SK-N-MC (cell line): ENCODE measurements at regions not wholly inside any gene's neighbourhood (a gene's known extent, or its start where the extent isn't known, plus 50 kb on each side); places are given as distances from the start of the nearest gene placed in this dataset.
A peak's percentile ranks its signal among the peaks of the same experiment; 100 is the strongest.

Experiments used
- DNase-seq: peaks from one replicate; pipeline ENCODE4 v3.0.0-alpha.2; 2011; ENCODE audit warnings: low read depth, low spot score
- H3K27ac ChIP-seq: fragments of 200-600 bp; sonication (generic); 2 replicates; pipeline ENCODE4 v1.5.1; 2016; ENCODE audit warnings: mixed run types
- H3K36me3 ChIP-seq: fragments of 200-600 bp; sonication (generic); 2 replicates; pipeline ENCODE4 v1.6.1; 2017; ENCODE audit warnings: antibody characterized with exemption, low read length, mixed read lengths; ENCODE audit not compliant: insufficient read depth
- H3K4me3 ChIP-seq: fragments of 200-600 bp; sonication (generic); 2 replicates; pipeline ENCODE4 v1.5.1; 2016
- H3K9ac ChIP-seq: fragments of 200-600 bp; sonication (generic); 2 replicates; pipeline ENCODE4 v1.8.0; 2017; ENCODE audit warnings: mixed run types, mixed read lengths; ENCODE audit not compliant: insufficient read length
- H3K9me3 ChIP-seq: fragments of 200-600 bp; sonication (generic); 2 replicates; pipeline ENCODE4 v1.6.1; 2017; ENCODE audit warnings: low read depth, mild to moderate bottlenecking, antibody characterized with exemption, low read length, moderate library complexity, mixed read lengths
- EZH2 ChIP-seq: fragments of 200-600 bp; sonication (generic); IDR thresholded peaks from one replicate; pipeline ENCODE4 v1.6.1; 2017; ENCODE audit warnings: antibody characterized with exemption
- FOXP2 ChIP-seq: optimal IDR thresholded peaks from 2 replicates; pipeline ENCODE3; 2011; ENCODE audit warnings: mild to moderate bottlenecking, moderate library complexity; ENCODE audit not compliant: insufficient read depth; ENCODE audit errors: extremely low read length, control extremely low read depth
- POLR2AphosphoS5 ChIP-seq: IDR thresholded peaks from 2 replicates; pipeline ENCODE4 v1.6.1; 2012; ENCODE audit warnings: mild to moderate bottlenecking, low read depth, low read length, borderline replicate concordance

DNA sequence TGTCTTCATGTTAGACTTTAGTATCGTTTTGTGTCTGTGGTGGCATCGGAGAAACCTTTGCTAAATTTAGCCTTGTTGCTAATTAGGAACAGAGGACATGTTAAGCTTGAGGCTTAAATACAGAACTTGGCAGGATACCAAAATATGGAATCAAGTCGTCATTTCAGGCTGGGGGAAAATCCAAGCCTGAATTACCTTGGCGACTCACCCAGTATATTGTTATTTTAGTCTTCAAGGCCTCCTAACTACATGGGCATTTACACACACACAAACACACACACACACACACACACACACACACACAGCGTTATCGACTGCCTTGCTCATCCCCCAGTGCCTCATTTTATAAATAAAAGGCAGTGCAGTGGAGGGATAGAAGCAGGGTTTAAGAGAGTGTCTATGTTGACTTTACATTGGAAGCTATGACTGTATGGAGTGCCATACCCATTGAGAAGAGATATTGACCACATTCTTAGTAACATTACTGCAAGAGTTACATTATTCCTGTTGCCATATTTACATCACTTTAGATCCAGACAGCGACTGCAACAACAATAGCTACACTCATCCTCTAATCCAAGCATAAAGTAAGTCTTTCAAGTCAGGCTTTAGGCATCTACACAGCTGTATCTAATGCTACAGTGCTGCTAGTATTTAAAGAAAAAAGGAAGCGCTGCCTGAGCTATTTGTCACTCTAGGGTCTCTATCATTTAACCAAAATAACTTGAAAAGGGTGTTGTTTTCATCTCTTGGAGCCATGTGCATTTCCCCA lies 210.8 kb upstream of the SEMA6D start:
- Histone ChIP-seq H3K9ac (peak overlapping the region; percentile 16), H3K9me3 (no peaks in the 10 kb centered on the region), H3K27ac (peak overlapping the region; percentile 70)

DNA sequence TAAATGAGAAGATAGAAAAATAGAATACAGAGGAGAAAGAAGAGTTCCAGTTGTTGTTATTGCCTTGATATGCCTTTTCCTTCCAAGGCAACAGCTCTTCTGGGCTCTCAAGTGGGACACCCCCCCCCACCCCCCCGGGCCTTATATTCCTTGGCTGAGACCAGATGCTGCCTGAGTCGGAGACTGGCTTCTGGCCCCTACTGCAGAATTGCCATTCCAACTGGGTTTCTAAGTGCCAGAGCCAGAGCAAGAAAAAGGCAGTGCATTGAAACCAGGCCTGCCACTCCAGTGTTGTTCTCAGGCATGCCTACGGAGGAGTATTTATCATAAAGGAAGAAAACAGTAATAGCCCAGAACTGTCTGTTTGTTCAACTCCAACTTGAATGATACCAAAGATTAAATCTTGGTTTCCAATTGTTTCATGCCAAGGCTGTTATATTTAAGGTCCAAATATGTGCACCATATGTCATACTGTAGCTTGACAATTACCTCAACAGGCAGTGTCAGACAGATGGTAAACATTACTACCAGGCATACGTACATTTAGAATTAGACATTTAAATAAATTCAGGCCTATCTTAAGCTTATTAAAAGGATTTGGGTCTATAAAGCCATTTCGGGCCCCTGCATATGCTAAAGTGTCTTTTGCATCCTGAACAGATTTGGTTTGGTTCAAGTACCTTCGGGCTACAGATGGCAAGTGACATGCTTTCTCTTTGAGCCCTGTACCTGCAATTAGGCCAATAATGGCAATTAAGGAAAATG lies 209.9 kb upstream of the SEMA6D start:
- DNase-seq, result no peak
- Histone ChIP-seq H3K4me3 (no peak overlapping the region), H3K27ac (peak overlapping the region; percentile 70; the same call in 1 of the 2 replicates), H3K36me3 (no peaks in the 10 kb centered on the region), H3K9ac (no peak overlapping the region), H3K9me3 (no peaks in the 10 kb centered on the region)
- TF ChIP-seq FOXP2 (no peak), EZH2 (no peak), POLR2AphosphoS5 (no peak)

More for the DNA sequence above, 210.8 kb upstream of the SEMA6D start:
- H3K36me3 ChIP-seq, result no peaks in the 10 kb centered on the region
- peak; percentile 40 for DNase-seq
- peak overlapping the region; percentile 58 for H3K4me3 ChIP-seq
- TF ChIP-seq FOXP2 (no peak), POLR2AphosphoS5 (no peak), EZH2 (no peak)

DNA sequence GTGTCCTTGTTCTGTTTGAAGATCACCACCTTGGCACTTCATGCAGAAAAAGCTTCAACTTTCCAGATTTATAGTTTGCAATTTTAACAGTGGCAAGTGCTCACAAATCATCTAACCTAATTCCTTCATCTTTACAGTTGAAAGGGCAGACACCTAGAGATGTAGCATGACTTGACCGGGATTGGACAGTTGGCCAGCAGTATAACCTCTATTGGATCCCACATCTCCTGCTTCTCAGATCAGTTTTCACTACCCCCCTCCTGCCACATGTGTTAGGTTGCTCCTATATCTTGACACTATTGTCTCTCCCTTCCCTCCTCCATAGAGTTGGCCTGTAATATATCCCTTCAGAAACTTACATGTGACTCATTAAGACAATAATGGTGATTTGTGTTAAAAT lies 206.0 kb upstream of the SEMA6D start:
- H3K4me3 ChIP-seq, result no peak overlapping the region
- H3K27ac ChIP-seq, result no peak overlapping the region
- no peak for DNase-seq
- TF ChIP-seq FOXP2 (no peak), EZH2 (no peak), POLR2AphosphoS5 (no peak)
- no peaks in the 10 kb centered on the region for H3K9me3 ChIP-seq
- H3K9ac ChIP-seq, result no peak overlapping the region
- no peaks in the 10 kb centered on the region for H3K36me3 ChIP-seq

DNA sequence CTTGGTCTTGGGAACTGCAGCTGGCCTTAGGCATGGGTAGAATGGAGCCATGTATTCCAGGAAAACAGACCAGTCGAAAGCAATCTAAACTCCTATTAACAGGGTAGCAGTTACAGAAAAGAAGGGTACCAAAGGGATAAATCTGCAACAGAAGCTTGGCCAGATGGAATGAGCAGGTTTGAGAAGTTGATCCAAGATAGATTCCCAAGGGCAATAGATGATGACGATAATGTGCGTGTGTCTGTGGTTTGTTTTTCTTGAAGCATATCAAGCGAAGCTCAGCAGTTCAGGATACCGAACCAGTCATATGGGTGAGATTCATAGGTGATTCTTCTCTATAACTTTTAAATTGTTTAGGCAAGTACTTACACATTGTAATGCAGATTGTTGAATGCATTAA lies 203.8 kb upstream of the SEMA6D start:
- no peak for TF ChIP-seq EZH2
- no peak for TF ChIP-seq FOXP2
- TF ChIP-seq POLR2AphosphoS5, result no peak
- no peaks in the 10 kb centered on the region for H3K36me3 ChIP-seq
- no peak overlapping the region for H3K4me3 ChIP-seq
- H3K9ac ChIP-seq, result no peak overlapping the region
- no peak for DNase-seq
- H3K9me3 ChIP-seq, result no peaks in the 10 kb centered on the region
- no peak overlapping the region for H3K27ac ChIP-seq

DNA sequence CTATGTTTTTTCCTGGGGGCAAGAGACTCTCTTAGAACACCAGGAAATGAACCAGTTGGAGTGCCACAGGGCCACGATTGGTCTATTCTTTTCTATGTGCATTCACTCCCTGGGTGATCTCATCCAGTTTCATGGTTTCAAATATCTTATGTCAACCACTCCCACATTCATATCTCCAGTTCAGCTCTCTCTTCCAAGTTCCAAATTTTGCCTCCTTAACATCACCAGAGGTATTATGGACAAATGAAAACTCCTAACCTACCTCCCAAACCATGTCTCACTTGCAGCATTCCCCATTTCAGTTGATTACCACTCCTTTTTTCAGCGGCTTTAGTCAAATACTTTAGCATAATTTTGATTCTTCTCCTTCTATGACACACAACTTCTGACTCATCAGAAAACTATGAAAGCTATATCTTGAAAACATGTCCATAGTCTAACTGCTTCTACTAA lies 203.1 kb upstream of the SEMA6D start:
- DNase-seq, result no peak
- Histone ChIP-seq H3K36me3 (no peaks in the 10 kb centered on the region), H3K9me3 (no peaks in the 10 kb centered on the region), H3K27ac (peak overlapping the region; percentile 15; the same call in 1 of the 2 replicates), H3K4me3 (0 out of 2 replicates have a peak overlapping the region, but pooled peaks have one; percentile 22), H3K9ac (no peak overlapping the region)
- TF ChIP-seq EZH2 (no peak), POLR2AphosphoS5 (no peak), FOXP2 (no peak)

DNA sequence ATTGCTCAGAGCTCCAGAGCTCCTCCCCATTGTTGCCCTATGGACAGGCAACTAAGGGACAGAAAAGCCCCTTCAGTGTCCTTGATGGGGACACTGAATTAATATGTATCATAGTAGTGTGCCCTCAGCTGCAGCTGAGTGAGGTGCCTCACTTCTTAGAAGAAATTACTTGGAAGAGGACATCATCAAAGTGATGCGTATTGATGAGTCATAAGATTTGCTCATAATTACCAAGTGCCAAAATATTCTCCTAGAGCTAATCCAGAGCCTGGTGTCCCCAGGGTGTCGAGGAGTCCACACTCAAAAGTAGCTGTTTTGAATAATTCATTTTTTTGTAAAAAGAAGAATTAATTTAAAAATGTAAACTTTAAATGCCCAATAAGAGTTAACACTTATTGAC lies 200.7 kb upstream of the SEMA6D start:
- Histone ChIP-seq H3K36me3 (no peaks in the 10 kb centered on the region), H3K4me3 (no peak overlapping the region), H3K27ac (no peak overlapping the region), H3K9me3 (no peaks in the 10 kb centered on the region), H3K9ac (no peak overlapping the region)
- no peak for TF ChIP-seq FOXP2
- TF ChIP-seq POLR2AphosphoS5, result no peak
- no peak for TF ChIP-seq EZH2
- DNase-seq, result no peak

DNA sequence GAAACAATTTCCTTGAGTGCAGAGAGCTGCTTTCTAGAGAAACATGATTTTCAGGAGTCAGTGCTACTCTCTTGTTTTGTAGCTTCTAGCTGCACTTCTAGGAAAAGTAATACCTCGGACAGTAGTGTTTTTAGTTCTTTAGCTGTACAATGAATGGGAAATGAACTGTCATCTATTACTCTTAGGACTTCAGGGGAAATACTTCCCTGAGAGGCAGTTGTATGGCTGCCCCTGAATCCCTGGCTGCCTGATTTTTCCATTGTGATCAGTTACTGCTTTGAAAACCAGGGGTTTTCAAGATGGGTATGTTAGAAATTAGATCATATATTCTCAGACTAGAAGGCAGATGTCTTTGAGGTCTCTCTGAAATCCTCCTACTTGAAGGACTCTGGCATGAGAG lies 200.3 kb upstream of the SEMA6D start:
- TF ChIP-seq EZH2 (no peak), POLR2AphosphoS5 (no peak), FOXP2 (no peak)
- no peak overlapping the region for H3K4me3 ChIP-seq
- H3K9me3 ChIP-seq, result no peaks in the 10 kb centered on the region
- H3K36me3 ChIP-seq, result no peaks in the 10 kb centered on the region
- DNase-seq, result no peak
- no peak overlapping the region for H3K27ac ChIP-seq
- no peak overlapping the region for H3K9ac ChIP-seq

DNA sequence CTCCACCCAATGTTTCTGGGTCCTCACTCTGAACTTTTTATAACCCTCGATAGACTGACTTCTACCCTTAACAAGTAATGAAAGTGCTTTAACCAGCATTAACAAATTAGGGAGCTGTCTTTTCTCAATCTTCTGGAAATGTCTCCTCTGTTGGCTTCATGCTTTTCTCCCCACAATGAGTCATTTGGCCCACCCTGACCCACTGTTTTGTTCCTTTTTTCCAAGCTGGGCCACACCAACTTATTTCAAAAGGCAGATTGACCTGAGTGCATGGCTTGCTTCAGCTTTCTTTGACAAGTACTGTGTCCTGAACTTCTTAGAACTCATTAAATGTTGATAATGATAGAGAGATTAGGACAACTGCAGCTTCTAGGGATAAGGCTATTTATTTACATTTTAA lies 199.6 kb upstream of the SEMA6D start:
- H3K9me3 ChIP-seq, result no peaks in the 10 kb centered on the region
- DNase-seq, result no peak
- no peak overlapping the region for H3K9ac ChIP-seq
- no peak for TF ChIP-seq POLR2AphosphoS5
- no peak for TF ChIP-seq FOXP2
- no peak for TF ChIP-seq EZH2
- H3K27ac ChIP-seq, result no peak overlapping the region
- no peak overlapping the region for H3K4me3 ChIP-seq
- no peaks in the 10 kb centered on the region for H3K36me3 ChIP-seq
